ENCODE measurements at regions not wholly inside any gene's neighbourhood (a gene's known extent, or its start where the extent isn't known, plus 50 kb on each side); places are given as distances from the start of the nearest gene placed in this dataset.

GRCh38 chr19:16022681-16023080 is 53.6 kb upstream of the TPM4 start:
- no peak for DNase-seq (ENCODE audit: low spot score)

GRCh38 chr19:16023146-16023915 is 53.0 kb upstream of the TPM4 start:
- no peak for DNase-seq (ENCODE audit: low spot score)

GRCh38 chr19:16024266-16025107 is 51.8 kb upstream of the TPM4 start:
- no peak for DNase-seq (ENCODE audit: low spot score)

- DNase-seq (ENCODE audit: low spot score) = no peak
Observed at GRCh38 chr19:16025108-16026101, 50.9 kb upstream of the TPM4 start.

- no peak for DNase-seq (ENCODE audit: low spot score)
Observed at GRCh38 chr19:16026131-16026530, 50.2 kb upstream of the TPM4 start.

All from CD4-positive, alpha-beta T cell treated with Interleukin-6 at 100 ng/mL for 8 hours (primary cell).